ENCODE measurements at regions not wholly inside any gene's neighbourhood (a gene's known extent, or its start where the extent isn't known, plus 50 kb on each side); places are given as distances from the start of the nearest gene placed in this dataset.

- TF ChIP-seq CTCF (IDR thresholded peaks at IDR 0.05; ENCODE audit: low read length) = no peak
- TF ChIP-seq EZH2 (optimal IDR thresholded peaks at IDR 0.05; ENCODE audit: low read depth, low read length) = no peak
- H2AFZ ChIP-seq (ENCODE audit: low read length) = no peak overlapping the region
- no peak for DNase-seq
These were observed 249.3 kb downstream of the REEP3 start for GRCh38 chr10:63770523-63770922.

GRCh38 chr10:63772491-63772890, 251.3 kb downstream of the REEP3 start:
- no peak for DNase-seq
- Histone ChIP-seq H4K20me1 (ENCODE audit: insufficient read depth, low read length) (no peaks in the 10 kb centered on the region), H3K36me3 (replicated peaks; ENCODE audit: insufficient read depth, low read length) (no peaks in the 10 kb centered on the region), H3K4me2 (ENCODE audit: low read depth, low read length) (no peak overlapping the region), H3K27me3 (replicated peaks; ENCODE audit: insufficient read depth, low read length) (no peaks in the 10 kb centered on the region), H3K4me1 (ENCODE audit: low read length) (no peaks in the 10 kb centered on the region), H3K9me3 (replicated peaks; ENCODE audit: insufficient read depth, low read length) (no peaks in the 10 kb centered on the region), H3K79me2 (ENCODE audit: low read length) (no peaks in the 10 kb centered on the region), H3K4me3 (ENCODE audit: low read length) (no peak overlapping the region), H3F3A (ENCODE audit: insufficient read depth, low read length) (no peaks in the 10 kb centered on the region), H3K9me2 (replicated peaks; ENCODE audit: insufficient read depth, low read length) (no peaks in the 10 kb centered on the region), H3K27ac (ENCODE audit: low read length) (no peak overlapping the region), H2AFZ (ENCODE audit: low read length) (no peak overlapping the region), H3K9ac (ENCODE audit: low read length) (no peak overlapping the region)
- TF ChIP-seq EZH2 (optimal IDR thresholded peaks at IDR 0.05; ENCODE audit: low read depth, low read length) (no peak), CTCF (IDR thresholded peaks at IDR 0.05; ENCODE audit: low read length) (no peak), EZH2phosphoT487 (IDR thresholded peaks at IDR 0.05; ENCODE audit: low read length) (no peak)

More at GRCh38 chr10:63770523-63770922, 249.3 kb downstream of the REEP3 start:
- no peaks in the 10 kb centered on the region for H3K27me3 ChIP-seq (replicated peaks; ENCODE audit: insufficient read depth, low read length)
- H3K27ac ChIP-seq (ENCODE audit: low read length) = no peak overlapping the region
- no peak overlapping the region for H3K4me2 ChIP-seq (ENCODE audit: low read depth, low read length)
- H4K20me1 ChIP-seq (ENCODE audit: insufficient read depth, low read length) = no peaks in the 10 kb centered on the region
- no peaks in the 10 kb centered on the region for H3K79me2 ChIP-seq (ENCODE audit: low read length)
- no peaks in the 10 kb centered on the region for H3K4me1 ChIP-seq (ENCODE audit: low read length)
- no peaks in the 10 kb centered on the region for H3K9me2 ChIP-seq (replicated peaks; ENCODE audit: insufficient read depth, low read length)
- no peaks in the 10 kb centered on the region for H3K9me3 ChIP-seq (replicated peaks; ENCODE audit: insufficient read depth, low read length)
- no peaks in the 10 kb centered on the region for H3K36me3 ChIP-seq (replicated peaks; ENCODE audit: insufficient read depth, low read length)
- H3K4me3 ChIP-seq (ENCODE audit: low read length) = no peak overlapping the region
- H3F3A ChIP-seq (ENCODE audit: insufficient read depth, low read length) = no peaks in the 10 kb centered on the region
- no peak overlapping the region for H3K9ac ChIP-seq (ENCODE audit: low read length)

GRCh38 chr10:63773106-63773505, 251.9 kb downstream of the REEP3 start:
- H2AFZ ChIP-seq (ENCODE audit: low read length) = no peak overlapping the region
- no peak for TF ChIP-seq CTCF (IDR thresholded peaks at IDR 0.05; ENCODE audit: low read length)
- TF ChIP-seq EZH2 (optimal IDR thresholded peaks at IDR 0.05; ENCODE audit: low read depth, low read length) = no peak
- TF ChIP-seq EZH2phosphoT487 (IDR thresholded peaks at IDR 0.05; ENCODE audit: low read length) = no peak

More at GRCh38 chr10:63773106-63773505, 251.9 kb downstream of the REEP3 start:
- Histone ChIP-seq H3K79me2 (ENCODE audit: low read length) (no peaks in the 10 kb centered on the region), H3K9me2 (replicated peaks; ENCODE audit: insufficient read depth, low read length) (no peaks in the 10 kb centered on the region), H4K20me1 (ENCODE audit: insufficient read depth, low read length) (no peaks in the 10 kb centered on the region), H3K9ac (ENCODE audit: low read length) (no peak overlapping the region), H3K27me3 (replicated peaks; ENCODE audit: insufficient read depth, low read length) (no peaks in the 10 kb centered on the region), H3K9me3 (replicated peaks; ENCODE audit: insufficient read depth, low read length) (no peaks in the 10 kb centered on the region), H3K27ac (ENCODE audit: low read length) (no peak overlapping the region), H3K4me1 (ENCODE audit: low read length) (no peaks in the 10 kb centered on the region), H3F3A (ENCODE audit: insufficient read depth, low read length) (no peaks in the 10 kb centered on the region), H3K4me3 (ENCODE audit: low read length) (no peak overlapping the region), H3K36me3 (replicated peaks; ENCODE audit: insufficient read depth, low read length) (no peaks in the 10 kb centered on the region), H3K4me2 (ENCODE audit: low read depth, low read length) (no peak overlapping the region)
- no peak for DNase-seq

All from MM.1S (cell line).